Natural killer cell (primary cell): ENCODE measurements at regions not wholly inside any gene's neighbourhood (a gene's known extent, or its start where the extent isn't known, plus 50 kb on each side); places are given as distances from the start of the nearest gene placed in this dataset.

Source experiments
- ATAC-seq, 3 donors: fragments of 150-1000 bp in 2 of 3; fragments of 200-7000 bp in 1 of 3; cut with Tn5 transposase; 1 replicate in 1 of 3; 2 replicates in 2 of 3; pipeline ENCODE4 v1.10.0; 2021; ENCODE audit warnings: mild to moderate bottlenecking in 2 of 3, moderate library complexity in 2 of 3
- DNase-seq, 2 donors: peaks; one replicate each; pipeline versions ENCODE4 v3.0.0 to v3.0.0-alpha.2; 2013 to 2021; ENCODE audit warnings: mixed read lengths in 1 of 2
- H3K27ac ChIP-seq: one replicate; pipeline ENCODE4 v1.5.1; 2013; ENCODE audit warnings: mild to moderate bottlenecking, low read length
- H3K27me3 ChIP-seq: one replicate; pipeline ENCODE4 v1.6.1; 2013; ENCODE audit warnings: low read length; ENCODE audit not compliant: control insufficient read depth, insufficient read depth
- H3K36me3 ChIP-seq: one replicate; pipeline ENCODE4 v1.6.1; 2013; ENCODE audit warnings: low read length; ENCODE audit not compliant: control insufficient read depth, insufficient read depth
- H3K4me1 ChIP-seq: one replicate; pipeline ENCODE4 v1.6.1; 2013; ENCODE audit warnings: low read length; ENCODE audit not compliant: control insufficient read depth, insufficient read depth
- H3K4me3 ChIP-seq: one replicate; pipeline ENCODE4 v1.5.1; 2013; ENCODE audit warnings: low read length
- H3K9me3 ChIP-seq: one replicate; pipeline ENCODE4 v1.6.1; 2013; ENCODE audit warnings: low read length; ENCODE audit not compliant: control insufficient read depth, insufficient read depth
- H3K27ac Mint-ChIP-seq, 2 donors: one replicate each; pipeline ENCODE4 v1.8.0; 2022; ENCODE audit warnings: mild to moderate bottlenecking in 2 of 2, mixed read lengths in 2 of 2, moderate library complexity in 1 of 2
- H3K27me3 Mint-ChIP-seq, 2 donors: one replicate each; pipeline ENCODE4 v1.8.0; 2022; ENCODE audit warnings: low read depth in 2 of 2, mixed read lengths in 2 of 2
- H3K36me3 Mint-ChIP-seq: one replicate; pipeline ENCODE4 v1.8.0; 2022; ENCODE audit warnings: mixed read lengths
- H3K4me1 Mint-ChIP-seq, 2 donors: one replicate each; pipeline ENCODE4 v1.8.0; 2022; ENCODE audit warnings: mixed read lengths in 2 of 2
- H3K4me3 Mint-ChIP-seq: one replicate; pipeline ENCODE4 v1.8.0; 2022; ENCODE audit warnings: mild to moderate bottlenecking, moderate library complexity, mixed read lengths
- H3K9me3 Mint-ChIP-seq, 2 donors: one replicate each; pipeline ENCODE4 v1.8.0; 2022; ENCODE audit warnings: mixed read lengths in 2 of 2
- CTCF ChIP-seq: fragments of 200-600 bp; IDR thresholded peaks from one replicate; pipeline ENCODE4 v1.8.0; 2022; ENCODE audit warnings: antibody characterized with exemption
- WGBS: methylation state at CpG from one replicate; pipeline ENCODE4 v1.1.7; 2013; ENCODE audit warnings: missing lambda C conversion rate; ENCODE audit not compliant: insufficient coverage; 5-methylcytosine and 5-hydroxymethylcytosine counted together
- intact Hi-C: fragments of 100-400 bp; cut with micrococcal nuclease; formaldehyde crosslinking; loops from one replicate; pipeline ENCODE4 v1.14.2; 2022

GRCh38 chr5:2311851-2312250 is 429.1 kb upstream of the IRX4 start:
- Histone ChIP-seq H3K4me1 (no peaks in the 10 kb centered on the region), H3K4me3 (no peak overlapping the region), H3K27ac (no peak overlapping the region), H3K9me3 (peaks cover 2% of the 10 kb centered on the region), H3K27me3 (no peaks in the 10 kb centered on the region), H3K36me3 (no peaks in the 10 kb centered on the region)
- no peak for TF ChIP-seq CTCF
- peaks cover under 1 to 3% of the 10 kb centered on the region in 2 donors for H3K4me1 Mint-ChIP-seq
- intact Hi-C loops: no loop called here
- no peak overlapping the region for H3K27ac Mint-ChIP-seq
- H3K9me3 Mint-ChIP-seq: peaks cover 2 to 4% of the 10 kb centered on the region in 2 donors
- no peak for DNase-seq
- no peak for ATAC-seq
- H3K27me3 Mint-ChIP-seq: no peaks in the 10 kb centered on the region
- WGBS: 29% methylated on average over 2 of the region's 3 CpGs
- H3K4me3 Mint-ChIP-seq: no peak overlapping the region
- H3K36me3 Mint-ChIP-seq: no peaks in the 10 kb centered on the region

GRCh38 chr5:2310946-2311345 is 428.2 kb upstream of the IRX4 start:
- no peaks in the 10 kb centered on the region for H3K27me3 Mint-ChIP-seq
- peaks cover 2% of the 10 kb centered on the region for H3K9me3 ChIP-seq
- no peaks in the 10 kb centered on the region for H3K36me3 ChIP-seq
- H3K4me1 ChIP-seq: no peaks in the 10 kb centered on the region
- intact Hi-C loops: no loop called here
- peaks cover 2 to 4% of the 10 kb centered on the region in 2 donors for H3K9me3 Mint-ChIP-seq
- no peak for TF ChIP-seq CTCF
- DNase-seq (no peak), ATAC-seq (no peak)
- H3K27me3 ChIP-seq: no peaks in the 10 kb centered on the region
- H3K27ac ChIP-seq: no peak overlapping the region
- 87% methylated on average over 10 of the region's 10 CpGs for WGBS
- H3K4me1 Mint-ChIP-seq: peaks cover 5 to 6% of the 10 kb centered on the region in 2 donors
- H3K36me3 Mint-ChIP-seq: no peaks in the 10 kb centered on the region
- no peak overlapping the region for H3K27ac Mint-ChIP-seq
- H3K4me3 Mint-ChIP-seq: no peak overlapping the region
- no peak overlapping the region for H3K4me3 ChIP-seq

GRCh38 chr5:2307631-2308030 is 424.9 kb upstream of the IRX4 start:
- Histone ChIP-seq H3K9me3 (no peaks in the 10 kb centered on the region), H3K27me3 (no peaks in the 10 kb centered on the region), H3K27ac (no peak overlapping the region), H3K4me1 (no peaks in the 10 kb centered on the region), H3K4me3 (no peak overlapping the region), H3K36me3 (no peaks in the 10 kb centered on the region)
- ATAC-seq (no peak), DNase-seq (no peak)
- WGBS: 93% methylated on average over 5 of the region's 5 CpGs
- TF ChIP-seq CTCF: no peak
- no peaks in the 10 kb centered on the region for H3K27me3 Mint-ChIP-seq
- intact Hi-C loops: no loop called here
- H3K36me3 Mint-ChIP-seq: no peaks in the 10 kb centered on the region
- H3K4me1 Mint-ChIP-seq: peaks cover 5 to 6% of the 10 kb centered on the region in 2 donors
- no peak overlapping the region for H3K27ac Mint-ChIP-seq
- no peak overlapping the region for H3K4me3 Mint-ChIP-seq
- H3K9me3 Mint-ChIP-seq: peaks cover 0 to 2% of the 10 kb centered on the region in 2 donors

- H3K4me3 Mint-ChIP-seq: no peak overlapping the region
- no peak overlapping the region for H3K27ac ChIP-seq
- no peak for TF ChIP-seq CTCF
- 68% methylated on average over 6 of the region's 6 CpGs for WGBS
- peak in 2 of 3 donors; percentile 22 to 57 for ATAC-seq
- H3K36me3 Mint-ChIP-seq: no peaks in the 10 kb centered on the region
- H3K9me3 Mint-ChIP-seq: peaks cover 0 to 2% of the 10 kb centered on the region in 2 donors
- H3K27me3 Mint-ChIP-seq: peaks cover 0 to under 1% of the 10 kb centered on the region in 2 donors
- peaks cover 5 to 6% of the 10 kb centered on the region in 2 donors for H3K4me1 Mint-ChIP-seq
- intact Hi-C loops: no loop called here
- no peak overlapping the region for H3K4me3 ChIP-seq
- H3K36me3 ChIP-seq: no peaks in the 10 kb centered on the region
- no peak for DNase-seq
- H3K4me1 ChIP-seq: no peaks in the 10 kb centered on the region
- H3K27ac Mint-ChIP-seq: peak overlapping the region; percentile 37 to 46
- H3K27me3 ChIP-seq: no peaks in the 10 kb centered on the region
- no peaks in the 10 kb centered on the region for H3K9me3 ChIP-seq
Measured at GRCh38 chr5:2306711-2307110, 424.0 kb upstream of the IRX4 start.
